Neural progenitor cell (in vitro differentiated cells): ENCODE measurements at regions not wholly inside any gene's neighbourhood (a gene's known extent, or its start where the extent isn't known, plus 50 kb on each side); places are given as distances from the start of the nearest gene placed in this dataset.
"Not testable (repeated sequence)": the region's sequence is repeated elsewhere in the genome, so short reads cannot be mapped to it uniquely, and the experiment has no call there.

Experiments used
- EZH2phosphoT487 ChIP-seq: fragments of 200-600 bp; sonication (generic); IDR thresholded peaks from 2 replicates; pipeline ENCODE4 v1.6.1; 2017; ENCODE audit warnings: antibody characterized with exemption
- TF ChIP-seq, protein P1 (sequence below): fragments of 200-600 bp; sonication (generic); IDR thresholded peaks from 2 replicates; pipeline ENCODE4 v1.5.1; 2017; ENCODE audit warnings: antibody characterized with exemption, mild to moderate bottlenecking

DNA sequence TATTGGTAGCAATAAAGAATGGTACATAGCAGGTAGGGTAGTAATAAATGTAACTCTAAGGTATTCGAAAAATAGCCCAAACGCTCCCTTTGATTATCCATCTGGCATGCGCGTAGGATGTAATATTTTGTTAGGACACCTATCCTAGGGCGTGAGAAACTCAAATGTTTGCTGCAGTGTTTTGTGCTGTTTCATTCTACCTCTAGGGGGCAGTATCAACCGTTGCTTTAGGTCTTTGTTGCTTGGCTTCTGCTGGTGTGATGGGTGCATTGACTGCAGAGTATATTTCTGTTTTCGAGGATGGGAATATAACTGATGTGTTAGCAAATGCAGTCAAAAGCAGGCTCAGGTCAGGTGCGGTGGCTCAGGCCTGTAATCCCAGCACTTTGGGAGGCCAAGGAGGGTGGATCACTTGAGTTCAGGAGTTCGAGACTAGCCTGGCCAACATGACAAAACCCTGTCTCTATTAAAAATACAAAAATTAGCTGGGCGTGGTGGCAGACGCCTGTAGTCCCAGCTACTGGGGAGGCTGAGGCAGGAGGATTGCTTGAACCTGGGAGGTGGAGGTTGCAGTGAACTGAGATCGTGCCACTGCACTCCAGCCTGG is 55.7 kb downstream of the KATNIP start:
- TF ChIP-seq, protein P1, sequence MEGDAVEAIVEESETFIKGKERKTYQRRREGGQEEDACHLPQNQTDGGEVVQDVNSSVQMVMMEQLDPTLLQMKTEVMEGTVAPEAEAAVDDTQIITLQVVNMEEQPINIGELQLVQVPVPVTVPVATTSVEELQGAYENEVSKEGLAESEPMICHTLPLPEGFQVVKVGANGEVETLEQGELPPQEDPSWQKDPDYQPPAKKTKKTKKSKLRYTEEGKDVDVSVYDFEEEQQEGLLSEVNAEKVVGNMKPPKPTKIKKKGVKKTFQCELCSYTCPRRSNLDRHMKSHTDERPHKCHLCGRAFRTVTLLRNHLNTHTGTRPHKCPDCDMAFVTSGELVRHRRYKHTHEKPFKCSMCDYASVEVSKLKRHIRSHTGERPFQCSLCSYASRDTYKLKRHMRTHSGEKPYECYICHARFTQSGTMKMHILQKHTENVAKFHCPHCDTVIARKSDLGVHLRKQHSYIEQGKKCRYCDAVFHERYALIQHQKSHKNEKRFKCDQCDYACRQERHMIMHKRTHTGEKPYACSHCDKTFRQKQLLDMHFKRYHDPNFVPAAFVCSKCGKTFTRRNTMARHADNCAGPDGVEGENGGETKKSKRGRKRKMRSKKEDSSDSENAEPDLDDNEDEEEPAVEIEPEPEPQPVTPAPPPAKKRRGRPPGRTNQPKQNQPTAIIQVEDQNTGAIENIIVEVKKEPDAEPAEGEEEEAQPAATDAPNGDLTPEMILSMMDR = peak; percentile 85
- not testable (repeated sequence) for TF ChIP-seq EZH2phosphoT487
